Thyroid gland (tissue), 4 donors: ENCODE measurements at regions not wholly inside any gene's neighbourhood (a gene's known extent, or its start where the extent isn't known, plus 50 kb on each side); places are given as distances from the start of the nearest gene placed in this dataset.

Experiments used
- DNase-seq, 2 donors: peaks; one replicate each; pipeline ENCODE4 v3.0.0-alpha.2; 2019
- H3K27ac ChIP-seq, 3 donors: fragments of 200-600 bp; sonication (generic); 1 replicate in 2 of 3; 2 replicates in 1 of 3; pipeline ENCODE4 v1.5.1; 2016 to 2019; ENCODE audit warnings: mild to moderate bottlenecking in 1 of 3, moderate library complexity in 1 of 3
- H3K27me3 ChIP-seq: fragments of 200-600 bp; sonication (generic); one replicate; pipeline ENCODE4 v1.5.1; 2019
- H3K36me3 ChIP-seq, 2 donors: fragments of 200-600 bp; sonication (generic); one replicate each; pipeline ENCODE4 v1.5.1; 2016 to 2019
- H3K4me1 ChIP-seq, 2 donors: fragments of 200-600 bp; sonication (generic); one replicate each; pipeline ENCODE4 v1.5.1; 2017 to 2019
- H3K4me3 ChIP-seq, 3 donors: fragments of 200-600 bp; sonication (generic); replicated peaks in 1 of 3; 1 replicate in 2 of 3; 2 replicates in 1 of 3; pipeline ENCODE4 v1.5.1; 2016; ENCODE audit warnings: mild to moderate bottlenecking in 1 of 3
- H3K9me3 ChIP-seq: fragments of 200-600 bp; sonication (generic); one replicate; pipeline ENCODE4 v1.5.1; 2017
- POLR2A ChIP-seq, 2 donors: fragments of 450-650 bp; IDR thresholded peaks; one replicate each; pipeline ENCODE4 v1.6.1; 2017; ENCODE audit warnings: antibody characterized with exemption in 2 of 2, mild to moderate bottlenecking in 2 of 2, moderate library complexity in 1 of 2
- WGBS, 2 donors: methylation state at CpG; one replicate each; pipeline ENCODE4 v1.1.5; 2017; 5-methylcytosine and 5-hydroxymethylcytosine counted together
- intact Hi-C: fragments of 100-400 bp; cut with DNase I; formaldehyde crosslinking; loops from one replicate; pipeline ENCODE4 v1.15.1; 2023
- TF ChIP-seq, protein P1 (sequence below), 6 experiments: fragments of 200-600 bp in 3 of 6; fragments of 450-650 bp in 3 of 6; sonication (generic) in 3 of 6; IDR thresholded peaks; one replicate each; pipeline ENCODE4 v1.5.1; 2016 to 2019; ENCODE audit warnings: antibody characterized with exemption in 6 of 6, mild to moderate bottlenecking in 2 of 6, inconsistent platforms in 1 of 6, moderate library complexity in 1 of 6

DNA sequence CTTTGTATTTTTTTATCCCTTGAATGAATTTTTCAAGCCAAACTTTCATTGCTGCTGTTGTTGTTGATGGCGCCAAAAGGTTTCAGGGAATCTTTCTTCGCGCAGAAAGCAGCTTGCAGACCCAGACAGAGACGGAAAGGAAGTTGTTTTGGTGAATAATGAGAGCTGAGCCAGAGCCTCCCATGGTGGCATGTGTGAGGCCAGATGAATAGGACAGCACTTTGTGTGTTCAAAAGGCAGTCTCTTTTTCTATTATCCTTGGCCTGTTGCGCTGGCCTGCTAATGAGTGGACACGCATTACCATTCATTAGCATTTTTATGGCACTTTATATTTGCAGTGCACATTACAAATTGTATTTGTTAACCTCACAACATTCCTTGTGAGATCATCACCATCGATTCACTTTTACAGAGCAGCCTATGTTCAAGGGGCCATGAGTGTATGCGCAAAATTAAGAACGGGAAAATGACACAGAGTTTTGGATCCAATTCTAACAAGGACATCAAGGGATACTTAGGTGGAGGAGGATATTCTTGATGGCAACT, 754.7 kb downstream of the BCL11A start:
- intact Hi-C loops = no loop called here
- H3K4me3 ChIP-seq = no peak overlapping the region
- 91 to 92% methylated on average over 9 of the region's 9 CpGs for WGBS, 2 donors
- no peak for DNase-seq
- no peaks in the 10 kb centered on the region for H3K36me3 ChIP-seq
- no peaks in the 10 kb centered on the region for H3K4me1 ChIP-seq
- no peaks in the 10 kb centered on the region for H3K27me3 ChIP-seq
- no peaks in the 10 kb centered on the region for H3K9me3 ChIP-seq
- TF ChIP-seq POLR2A (IDR thresholded peaks at IDR 0.05) = no peak
- TF ChIP-seq, protein P1, sequence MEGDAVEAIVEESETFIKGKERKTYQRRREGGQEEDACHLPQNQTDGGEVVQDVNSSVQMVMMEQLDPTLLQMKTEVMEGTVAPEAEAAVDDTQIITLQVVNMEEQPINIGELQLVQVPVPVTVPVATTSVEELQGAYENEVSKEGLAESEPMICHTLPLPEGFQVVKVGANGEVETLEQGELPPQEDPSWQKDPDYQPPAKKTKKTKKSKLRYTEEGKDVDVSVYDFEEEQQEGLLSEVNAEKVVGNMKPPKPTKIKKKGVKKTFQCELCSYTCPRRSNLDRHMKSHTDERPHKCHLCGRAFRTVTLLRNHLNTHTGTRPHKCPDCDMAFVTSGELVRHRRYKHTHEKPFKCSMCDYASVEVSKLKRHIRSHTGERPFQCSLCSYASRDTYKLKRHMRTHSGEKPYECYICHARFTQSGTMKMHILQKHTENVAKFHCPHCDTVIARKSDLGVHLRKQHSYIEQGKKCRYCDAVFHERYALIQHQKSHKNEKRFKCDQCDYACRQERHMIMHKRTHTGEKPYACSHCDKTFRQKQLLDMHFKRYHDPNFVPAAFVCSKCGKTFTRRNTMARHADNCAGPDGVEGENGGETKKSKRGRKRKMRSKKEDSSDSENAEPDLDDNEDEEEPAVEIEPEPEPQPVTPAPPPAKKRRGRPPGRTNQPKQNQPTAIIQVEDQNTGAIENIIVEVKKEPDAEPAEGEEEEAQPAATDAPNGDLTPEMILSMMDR (IDR thresholded peaks at IDR 0.05) = no peak
- no peak overlapping the region for H3K27ac ChIP-seq

- no peak for DNase-seq
- 70 to 75% methylated on average over 12 of the region's 12 CpGs for WGBS, 2 donors
- no peaks in the 10 kb centered on the region for H3K9me3 ChIP-seq
- H3K36me3 ChIP-seq = no peaks in the 10 kb centered on the region
- H3K27me3 ChIP-seq = no peaks in the 10 kb centered on the region
- H3K4me1 ChIP-seq = no peaks in the 10 kb centered on the region
- H3K27ac ChIP-seq = no peak overlapping the region
- no peak for TF ChIP-seq POLR2A (IDR thresholded peaks at IDR 0.05)
- TF ChIP-seq, protein P1 (IDR thresholded peaks at IDR 0.05) = no peak
- no peak overlapping the region for H3K4me3 ChIP-seq
- intact Hi-C loops = no loop called here
Observed at GRCh38 chr2:59791004-59791618, 762.3 kb downstream of the BCL11A start.

DNA sequence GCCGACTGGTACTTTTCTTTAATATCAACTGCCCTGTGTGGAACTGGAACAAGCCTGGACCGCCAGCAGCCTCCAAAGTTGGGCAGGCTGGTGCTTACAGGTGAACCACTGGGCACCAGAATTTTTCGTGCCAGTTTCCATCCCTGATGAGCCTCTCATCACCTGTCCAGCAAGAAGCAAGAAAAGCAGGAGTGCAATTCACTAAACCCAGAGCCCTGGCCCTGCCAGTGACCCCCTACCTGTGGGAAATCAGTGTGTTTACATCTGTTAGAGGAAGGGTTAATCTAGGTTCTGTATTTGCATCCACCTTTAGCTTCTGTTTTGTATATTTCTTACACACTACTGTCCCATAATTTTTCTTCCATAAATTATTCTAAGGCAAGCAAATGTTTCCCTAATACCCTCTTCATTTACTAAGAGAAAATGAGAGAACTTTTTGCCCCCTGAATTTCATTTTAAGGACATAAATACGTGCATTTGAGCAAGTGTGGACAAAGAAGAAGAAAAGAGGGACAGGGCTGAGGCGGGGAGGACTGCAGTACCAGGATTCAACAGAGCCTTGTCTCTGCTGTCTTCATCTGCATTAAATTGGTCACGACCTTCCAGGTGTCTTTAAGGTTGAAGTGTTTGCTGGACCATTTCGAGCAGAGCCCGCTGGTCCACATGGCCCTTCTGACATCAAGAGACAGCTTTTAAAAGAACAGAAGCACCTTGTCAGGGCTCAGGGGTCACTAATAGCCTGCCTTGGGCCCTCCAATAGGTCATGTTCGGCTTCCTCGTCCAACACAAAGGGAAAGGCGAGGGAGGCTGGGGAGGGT, 763.1 kb downstream of the BCL11A start:
- no peaks in the 10 kb centered on the region for H3K36me3 ChIP-seq
- TF ChIP-seq, protein P1 (IDR thresholded peaks at IDR 0.05) = no peak
- no peak for TF ChIP-seq POLR2A (IDR thresholded peaks at IDR 0.05)
- 78 to 79% methylated on average over 11 of the region's 11 CpGs for WGBS, 2 donors
- intact Hi-C loops = no loop called here
- H3K4me3 ChIP-seq = no peak overlapping the region
- H3K9me3 ChIP-seq = no peaks in the 10 kb centered on the region
- no peak for DNase-seq
- no peaks in the 10 kb centered on the region for H3K4me1 ChIP-seq
- H3K27ac ChIP-seq = no peak overlapping the region
- no peaks in the 10 kb centered on the region for H3K27me3 ChIP-seq

DNA sequence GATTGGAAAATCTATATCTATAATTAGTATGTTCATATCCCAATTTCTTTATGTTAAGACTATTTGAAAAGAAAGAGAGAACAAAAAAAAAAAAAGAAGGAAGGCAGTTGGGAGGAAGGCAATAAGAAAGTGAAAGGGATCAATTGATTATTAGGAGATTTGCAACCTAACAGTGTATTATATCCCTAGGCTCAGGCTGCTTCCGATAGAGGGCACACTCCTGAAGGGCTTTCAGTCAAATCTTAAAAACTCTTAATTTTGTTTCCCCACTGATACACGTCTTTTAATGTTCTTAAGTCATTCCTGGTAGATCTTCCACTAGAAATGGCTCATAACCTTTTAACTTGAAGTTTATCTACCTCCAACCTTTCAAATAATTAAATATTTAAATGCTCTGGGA, 763.9 kb downstream of the BCL11A start:
- 36 to 60% methylated on average over 2 of the region's 2 CpGs for WGBS, 2 donors
- intact Hi-C loops = no loop called here
- TF ChIP-seq, protein P1 (IDR thresholded peaks at IDR 0.05) = no peak
- TF ChIP-seq POLR2A (IDR thresholded peaks at IDR 0.05) = no peak
- Histone ChIP-seq H3K36me3 (no peaks in the 10 kb centered on the region), H3K27ac (no peak overlapping the region), H3K4me3 (no peak overlapping the region), H3K9me3 (no peaks in the 10 kb centered on the region), H3K4me1 (no peaks in the 10 kb centered on the region), H3K27me3 (no peaks in the 10 kb centered on the region)
- DNase-seq = no peak

DNA sequence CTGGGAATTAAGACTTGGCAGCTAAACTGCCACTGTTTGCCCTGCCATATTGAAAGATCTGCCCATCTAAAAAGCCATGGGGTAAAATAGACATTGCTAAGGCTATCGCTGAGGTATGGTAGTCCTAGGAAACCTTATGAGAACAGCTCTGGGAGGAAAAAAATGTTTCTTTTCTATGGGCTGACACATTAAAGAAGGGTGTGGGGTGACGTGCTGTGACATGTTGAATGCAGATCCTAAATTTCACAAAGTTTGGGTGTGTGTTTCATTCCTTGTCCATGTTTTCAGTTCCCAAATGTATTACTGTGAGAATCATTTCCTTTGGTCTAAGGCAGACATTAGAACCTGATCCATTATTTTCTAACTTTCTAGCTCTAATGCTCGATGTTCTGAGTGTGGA, 766.4 kb downstream of the BCL11A start:
- H3K4me3 ChIP-seq = no peak overlapping the region
- 81 to 88% methylated on average over 3 of the region's 3 CpGs for WGBS, 2 donors
- DNase-seq = no peak

More for the DNA sequence above, 766.4 kb downstream of the BCL11A start:
- Histone ChIP-seq H3K4me1 (no peaks in the 10 kb centered on the region), H3K27ac (no peak overlapping the region), H3K9me3 (no peaks in the 10 kb centered on the region), H3K36me3 (no peaks in the 10 kb centered on the region), H3K27me3 (no peaks in the 10 kb centered on the region)
- intact Hi-C loops = no loop called here
- no peak for TF ChIP-seq POLR2A (IDR thresholded peaks at IDR 0.05)
- TF ChIP-seq, protein P1 (IDR thresholded peaks at IDR 0.05) = no peak
